ENCODE measurements at regions not wholly inside any gene's neighbourhood (a gene's known extent, or its start where the extent isn't known, plus 50 kb on each side); places are given as distances from the start of the nearest gene placed in this dataset.

- DNase-seq = peak; percentile 46
- in situ Hi-C loops (cut with HindIII; ENCODE audit: low pct_ligation_motif_present, low pct_unique_long_range_greater_than_20kb, low sequenced_read_pairs) = no loop called here
Observed at GRCh38 chr20:23257848-23258746, 92.5 kb upstream of the NXT1 start.

- in situ Hi-C loops (cut with HindIII; ENCODE audit: low pct_ligation_motif_present, low pct_unique_long_range_greater_than_20kb, low sequenced_read_pairs) = no loop called here
Observed at GRCh38 chr20:23257106-23257761, 93.4 kb upstream of the NXT1 start.

GRCh38 chr20:23255716-23256385, 94.7 kb upstream of the NXT1 start:
- DNase-seq = no peak
- in situ Hi-C loops (cut with HindIII; ENCODE audit: low pct_ligation_motif_present, low pct_unique_long_range_greater_than_20kb, low sequenced_read_pairs) = no loop called here

More at GRCh38 chr20:23257106-23257761, 93.4 kb upstream of the NXT1 start:
- DNase-seq = no peak

GRCh38 chr20:23255106-23255505, 95.5 kb upstream of the NXT1 start:
- in situ Hi-C loops (cut with HindIII; ENCODE audit: low pct_ligation_motif_present, low pct_unique_long_range_greater_than_20kb, low sequenced_read_pairs) = no loop called here
- DNase-seq = no peak

GRCh38 chr20:23254505-23254904, 96.1 kb upstream of the NXT1 start:
- in situ Hi-C loops (cut with HindIII; ENCODE audit: low pct_ligation_motif_present, low pct_unique_long_range_greater_than_20kb, low sequenced_read_pairs) = no loop called here

GRCh38 chr20:23254034-23254433, 96.6 kb upstream of the NXT1 start:
- in situ Hi-C loops (cut with HindIII; ENCODE audit: low pct_ligation_motif_present, low pct_unique_long_range_greater_than_20kb, low sequenced_read_pairs) = no loop called here
- no peak for DNase-seq

More at GRCh38 chr20:23254505-23254904, 96.1 kb upstream of the NXT1 start:
- DNase-seq = no peak

- in situ Hi-C loops (cut with HindIII; ENCODE audit: low pct_ligation_motif_present, low pct_unique_long_range_greater_than_20kb, low sequenced_read_pairs) = no loop called here
- DNase-seq = no peak
Observed at GRCh38 chr20:23253524-23253923, 97.1 kb upstream of the NXT1 start.

GRCh38 chr20:23251779-23252178, 98.8 kb upstream of the NXT1 start:
- DNase-seq = no peak

GRCh38 chr20:23249541-23249940, 101.0 kb upstream of the NXT1 start:
- DNase-seq = no peak
- in situ Hi-C loops (cut with HindIII; ENCODE audit: low pct_ligation_motif_present, low pct_unique_long_range_greater_than_20kb, low sequenced_read_pairs) = no loop called here

More at GRCh38 chr20:23251779-23252178, 98.8 kb upstream of the NXT1 start:
- in situ Hi-C loops (cut with HindIII; ENCODE audit: low pct_ligation_motif_present, low pct_unique_long_range_greater_than_20kb, low sequenced_read_pairs) = no loop called here

GRCh38 chr20:23248461-23248882, 102.1 kb upstream of the NXT1 start:
- no peak for DNase-seq
- in situ Hi-C loops (cut with HindIII; ENCODE audit: low pct_ligation_motif_present, low pct_unique_long_range_greater_than_20kb, low sequenced_read_pairs) = no loop called here

- DNase-seq = no peak
- in situ Hi-C loops (cut with HindIII; ENCODE audit: low pct_ligation_motif_present, low pct_unique_long_range_greater_than_20kb, low sequenced_read_pairs) = no loop called here
Observed at GRCh38 chr20:23246717-23247664, 103.6 kb upstream of the NXT1 start.

GRCh38 chr20:23245553-23246181, 104.9 kb upstream of the NXT1 start:
- in situ Hi-C loops (cut with HindIII; ENCODE audit: low pct_ligation_motif_present, low pct_unique_long_range_greater_than_20kb, low sequenced_read_pairs) = no loop called here
- peak; percentile 12 for DNase-seq

- in situ Hi-C loops (cut with HindIII; ENCODE audit: low pct_ligation_motif_present, low pct_unique_long_range_greater_than_20kb, low sequenced_read_pairs) = no loop called here
Observed at GRCh38 chr20:23244916-23245552, 105.6 kb upstream of the NXT1 start.

GRCh38 chr20:23244156-23244915, 106.3 kb upstream of the NXT1 start:
- no peak for DNase-seq
- in situ Hi-C loops (cut with HindIII; ENCODE audit: low pct_ligation_motif_present, low pct_unique_long_range_greater_than_20kb, low sequenced_read_pairs) = no loop called here

More at GRCh38 chr20:23244916-23245552, 105.6 kb upstream of the NXT1 start:
- no peak for DNase-seq

GRCh38 chr20:23243791-23244155, 106.8 kb upstream of the NXT1 start:
- in situ Hi-C loops (cut with HindIII; ENCODE audit: low pct_ligation_motif_present, low pct_unique_long_range_greater_than_20kb, low sequenced_read_pairs) = no loop called here
- no peak for DNase-seq

- in situ Hi-C loops (cut with HindIII; ENCODE audit: low pct_ligation_motif_present, low pct_unique_long_range_greater_than_20kb, low sequenced_read_pairs) = no loop called here
- no peak for DNase-seq
Observed at GRCh38 chr20:23242556-23243180, 107.9 kb upstream of the NXT1 start.

Measured in ACHN (cell line).